ENCODE measurements at regions not wholly inside any gene's neighbourhood (a gene's known extent, or its start where the extent isn't known, plus 50 kb on each side); places are given as distances from the start of the nearest gene placed in this dataset.

GRCh38 chr17:68184816-68185436 lies 62.9 kb upstream of the AMZ2 start:
- DNase-seq (ENCODE audit: low spot score), result no peak

DNA sequence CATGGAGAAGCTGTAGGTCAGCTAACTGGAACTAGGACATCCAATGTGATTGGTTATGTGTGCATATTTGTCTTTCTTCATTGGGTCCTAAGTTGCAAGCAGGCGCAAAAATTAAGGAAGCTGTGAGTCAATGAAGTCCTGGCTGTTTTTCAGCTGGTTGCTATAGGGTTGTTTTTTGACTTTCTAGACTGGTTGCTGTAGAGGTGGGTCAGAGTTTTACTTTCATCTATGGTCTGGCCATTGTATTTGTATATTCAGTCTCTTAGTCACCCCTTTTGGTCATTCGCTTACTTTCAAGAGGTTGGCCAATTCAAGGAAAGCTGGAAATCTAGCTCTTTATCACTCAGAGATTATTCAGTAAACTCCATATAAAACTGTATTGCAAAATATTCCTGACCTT lies 62.0 kb upstream of the AMZ2 start:
- DNase-seq (ENCODE audit: low spot score), result no peak

DNA sequence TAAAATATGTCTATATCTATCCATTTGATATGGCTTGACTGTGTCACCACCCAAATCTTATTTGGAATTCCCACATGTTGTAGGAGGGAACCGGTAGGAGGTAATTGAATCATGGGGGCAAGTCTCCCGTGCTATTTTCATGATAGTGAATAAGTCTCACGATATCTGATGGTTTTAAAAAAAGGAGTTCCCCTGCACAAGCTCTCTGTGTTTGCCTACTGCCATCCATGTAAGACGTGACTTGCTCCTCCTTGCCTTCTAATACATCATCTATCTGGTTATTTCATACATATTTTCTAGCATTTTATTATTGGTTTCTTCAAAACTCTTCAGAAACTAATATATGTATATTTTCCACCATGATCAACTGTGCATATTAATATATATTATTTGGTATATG lies 57.3 kb upstream of the AMZ2 start:
- DNase-seq (ENCODE audit: low spot score), result no peak

GRCh38 chr17:68195667-68196393 lies 52.0 kb upstream of the AMZ2 start:
- no peak for DNase-seq (ENCODE audit: low spot score)

DNA sequence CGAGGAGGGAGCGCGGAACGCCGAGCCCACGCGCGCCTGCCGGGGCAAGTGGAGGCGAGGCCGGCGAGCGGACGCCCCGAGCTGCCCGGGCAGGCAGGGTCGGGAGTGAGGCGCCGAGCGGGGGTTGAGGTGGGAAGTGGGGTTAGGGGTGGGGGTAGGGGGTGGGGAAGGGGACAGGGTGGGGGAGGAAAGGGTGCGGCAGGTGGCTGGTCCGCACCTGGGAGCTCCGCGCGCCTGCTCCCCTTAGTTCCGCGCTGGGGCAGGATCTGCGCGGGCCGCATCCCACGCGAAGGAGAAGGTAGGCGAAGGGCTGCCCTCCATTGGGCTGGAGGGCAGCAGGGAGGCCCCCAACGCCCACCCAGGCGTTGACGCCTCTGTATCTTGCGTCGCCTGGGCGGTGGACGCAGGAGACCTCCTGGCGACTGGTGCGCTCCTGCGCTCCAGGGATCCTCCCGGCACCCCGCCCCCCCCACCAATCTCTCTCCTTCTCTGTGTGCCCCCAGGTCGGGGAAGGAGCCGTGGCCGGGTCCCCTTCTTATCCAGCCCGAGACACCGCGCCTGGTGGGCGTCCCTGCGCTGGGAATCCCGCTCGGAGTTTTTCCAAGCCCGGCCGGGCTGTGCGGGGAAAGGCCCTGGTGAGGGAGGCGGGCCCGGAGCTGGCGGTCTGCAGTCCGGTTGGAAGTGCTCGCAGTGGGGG lies 51.3 kb upstream of the AMZ2 start:
- no peak for DNase-seq (ENCODE audit: low spot score)

GRCh38 chr17:68197091-68197996 lies 50.5 kb upstream of the AMZ2 start:
- peak; percentile 51 for DNase-seq (ENCODE audit: low spot score)

DNA sequence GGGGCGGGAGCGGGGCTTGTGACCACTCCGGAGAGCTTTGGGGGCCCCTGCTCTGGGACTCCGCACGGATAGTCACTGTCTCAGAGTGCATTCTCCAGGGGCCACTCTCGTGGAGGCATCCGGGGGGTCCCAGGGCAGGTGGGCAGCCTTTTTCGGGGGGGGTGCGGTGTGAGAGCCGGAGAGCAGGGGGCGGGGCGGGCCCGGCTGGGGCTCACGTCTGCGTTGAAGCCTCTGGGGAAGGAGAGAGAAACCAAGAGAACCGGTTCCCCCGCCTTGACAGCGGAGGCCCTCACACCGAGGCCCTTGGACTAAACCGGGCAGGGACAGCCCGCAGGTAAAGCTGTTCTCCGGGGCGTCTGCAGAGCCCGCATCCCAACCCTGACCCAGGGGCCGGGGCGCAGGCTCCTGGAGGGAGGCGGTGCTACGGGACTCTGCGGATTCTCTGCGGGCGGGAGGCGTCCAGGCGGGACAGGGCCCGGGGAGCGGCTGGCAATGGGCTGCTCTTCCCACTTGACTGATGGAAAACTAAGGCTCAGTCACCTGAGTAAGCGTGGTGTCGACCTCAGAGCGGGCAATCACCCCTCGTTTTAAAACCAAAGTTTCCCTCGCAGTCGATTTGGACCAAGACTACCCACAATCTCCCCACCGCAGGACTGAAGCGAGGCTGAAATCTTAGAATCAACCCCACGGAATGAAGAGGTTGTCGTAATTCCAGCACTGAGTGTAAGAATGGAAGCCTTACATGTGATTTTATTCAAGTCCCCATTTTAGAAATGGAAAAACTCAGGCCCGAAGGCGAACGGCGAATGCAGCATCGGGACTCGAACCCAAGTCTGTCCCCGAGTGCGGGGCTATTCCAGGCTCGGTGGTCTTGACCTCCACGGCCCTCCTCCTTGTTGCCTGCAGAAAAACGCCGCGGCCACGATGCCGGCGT lies 49.6 kb upstream of the AMZ2 start:
- DNase-seq (ENCODE audit: low spot score), result no peak

All from SW480 (cell line).